GM18861 (cell line): ENCODE measurements at regions not wholly inside any gene's neighbourhood (a gene's known extent, or its start where the extent isn't known, plus 50 kb on each side); places are given as distances from the start of the nearest gene placed in this dataset.

Source experiments
- ATAC-seq: cut with Tn5 transposase; IDR thresholded peaks from one replicate; pipeline ENCODE4 v1.9.1; 2021; ENCODE audit not compliant: unreplicated experiment

DNA sequence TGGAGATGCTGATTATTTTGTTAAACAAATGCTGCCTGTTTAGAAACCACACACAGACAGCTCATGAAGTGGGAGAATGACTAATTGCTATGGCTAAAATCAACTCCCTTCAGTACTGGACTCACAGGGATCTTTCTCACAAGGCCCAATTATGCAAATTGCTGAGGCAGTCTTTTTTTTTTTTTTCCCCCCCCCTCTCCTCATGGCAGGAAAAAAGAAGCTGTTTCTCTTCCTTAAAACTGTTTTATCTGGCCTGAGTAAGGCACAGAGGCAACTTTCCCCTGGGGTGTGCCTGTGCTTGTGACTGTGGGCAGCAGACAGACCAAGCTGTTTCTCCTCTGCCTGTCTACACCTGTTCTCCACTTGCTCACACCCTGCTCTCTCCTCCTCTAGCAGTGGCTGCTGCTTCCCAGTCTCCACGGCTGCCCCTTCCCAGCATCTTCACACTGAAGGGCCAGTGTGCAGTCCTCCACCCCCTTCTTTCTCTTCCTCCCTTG, 65.4 kb upstream of the STEAP1B start:
- ATAC-seq, result peak; percentile 32

DNA sequence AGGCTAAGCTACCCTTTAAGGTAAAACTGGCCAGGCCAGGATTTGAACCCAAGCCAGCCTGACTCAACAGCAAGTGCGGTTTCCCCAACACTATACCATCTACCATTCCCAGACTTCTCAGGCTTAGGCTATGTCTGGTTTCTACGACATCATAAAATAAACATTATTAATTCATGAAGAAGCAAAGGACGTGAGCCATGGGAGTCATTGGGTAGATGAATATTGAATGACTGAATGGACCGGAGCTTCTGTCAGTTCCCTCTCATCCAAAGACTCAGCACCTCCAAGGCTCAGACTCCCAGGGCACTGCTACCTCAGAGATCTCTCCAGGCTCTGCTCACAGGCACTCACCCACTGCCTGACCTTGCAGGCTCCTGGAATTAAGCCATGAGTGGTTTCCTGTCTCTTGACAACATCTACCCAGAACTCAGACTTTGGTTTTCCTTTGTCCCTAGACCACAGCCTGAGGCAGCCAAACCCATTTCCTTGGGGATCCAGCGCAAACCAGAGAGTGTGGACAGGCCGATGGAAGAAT, 64.6 kb upstream of the STEAP1B start:
- no peak for ATAC-seq

DNA sequence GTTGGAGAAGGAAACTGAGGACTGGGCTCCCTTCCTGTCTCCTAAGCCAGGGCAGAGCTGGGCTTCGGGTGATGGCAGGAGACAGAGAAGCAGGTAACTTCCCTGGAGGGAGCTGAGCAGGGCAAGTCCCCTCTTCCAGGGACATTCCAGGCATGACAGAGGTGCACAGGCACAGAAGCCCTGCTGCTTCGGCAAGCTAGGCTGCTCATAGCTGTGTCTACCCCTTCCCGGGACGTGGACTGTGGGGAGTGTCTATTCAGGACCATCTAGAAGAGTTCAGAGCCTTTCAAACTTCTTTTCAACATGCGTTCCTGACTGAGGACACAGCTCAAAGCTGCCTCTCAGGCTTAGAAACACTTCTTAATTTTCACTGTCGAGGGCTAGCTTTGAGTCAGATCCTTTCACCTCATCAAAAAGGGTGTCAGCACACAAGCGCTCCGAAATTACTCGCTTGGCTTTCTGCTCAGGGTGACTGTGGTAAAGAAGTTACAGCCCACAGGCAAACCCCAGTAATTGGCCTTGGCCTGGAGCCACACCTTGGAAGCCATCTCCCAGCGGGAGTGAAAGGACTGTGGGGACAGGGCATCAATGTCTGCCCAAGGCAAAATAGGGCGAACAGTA, 63.7 kb upstream of the STEAP1B start:
- ATAC-seq, result no peak

DNA sequence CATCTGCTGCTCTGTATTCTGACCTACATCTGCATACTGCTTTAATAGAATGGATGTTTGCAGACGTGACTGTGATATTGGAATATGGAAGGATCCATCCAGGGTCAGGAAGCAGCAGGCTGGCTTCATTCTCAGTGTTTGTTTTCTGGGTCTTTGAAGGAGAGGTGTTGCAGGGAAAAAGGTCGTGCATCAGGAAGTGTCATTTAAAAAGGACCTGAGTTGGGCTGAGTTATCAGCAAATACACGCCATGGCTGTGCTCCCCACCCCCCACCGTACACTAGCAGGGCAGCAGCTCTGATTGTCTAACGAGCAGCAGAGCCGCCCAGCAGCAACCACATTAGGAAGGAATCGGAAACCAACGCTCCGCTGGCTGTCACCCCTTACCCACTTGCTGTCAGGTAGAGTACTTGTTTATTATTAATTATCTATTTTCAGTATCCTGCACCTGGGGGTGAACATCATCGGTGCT, 63.1 kb upstream of the STEAP1B start:
- ATAC-seq, result no peak

DNA sequence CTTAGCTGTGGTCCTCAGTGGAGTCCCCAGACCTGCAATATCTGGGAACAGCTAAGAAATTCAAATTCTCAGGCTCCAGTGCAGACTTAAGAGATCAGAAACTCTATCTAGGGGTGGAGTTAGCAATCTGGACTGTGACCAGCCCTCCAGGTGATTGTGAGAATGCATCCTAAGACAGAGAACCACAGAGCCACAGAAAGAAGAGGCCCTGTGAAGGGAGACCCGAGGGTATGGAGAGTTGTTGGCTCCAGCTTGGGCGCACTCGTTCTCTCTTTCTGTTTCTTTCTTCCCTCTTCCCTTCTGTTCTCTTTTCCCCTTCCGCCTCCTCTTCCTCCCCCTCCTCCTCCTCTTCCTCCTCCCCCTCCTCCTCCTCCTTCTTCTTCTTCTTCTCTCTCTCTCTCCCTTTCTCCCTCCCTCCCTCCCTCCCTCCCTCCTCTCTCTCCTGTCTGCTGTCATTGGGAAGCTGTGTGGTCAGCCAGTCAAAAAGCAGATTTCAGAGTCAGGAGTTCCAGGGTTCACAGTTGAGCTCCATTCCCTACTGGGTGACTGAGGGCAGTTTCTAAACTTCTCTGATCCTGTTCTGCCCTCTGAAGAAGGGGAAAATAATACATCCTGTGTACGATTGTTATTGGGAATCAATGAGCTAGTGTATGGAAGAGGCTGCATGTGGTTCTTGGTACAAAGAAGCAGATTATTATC, 62.1 kb upstream of the STEAP1B start:
- ATAC-seq, result no peak

DNA sequence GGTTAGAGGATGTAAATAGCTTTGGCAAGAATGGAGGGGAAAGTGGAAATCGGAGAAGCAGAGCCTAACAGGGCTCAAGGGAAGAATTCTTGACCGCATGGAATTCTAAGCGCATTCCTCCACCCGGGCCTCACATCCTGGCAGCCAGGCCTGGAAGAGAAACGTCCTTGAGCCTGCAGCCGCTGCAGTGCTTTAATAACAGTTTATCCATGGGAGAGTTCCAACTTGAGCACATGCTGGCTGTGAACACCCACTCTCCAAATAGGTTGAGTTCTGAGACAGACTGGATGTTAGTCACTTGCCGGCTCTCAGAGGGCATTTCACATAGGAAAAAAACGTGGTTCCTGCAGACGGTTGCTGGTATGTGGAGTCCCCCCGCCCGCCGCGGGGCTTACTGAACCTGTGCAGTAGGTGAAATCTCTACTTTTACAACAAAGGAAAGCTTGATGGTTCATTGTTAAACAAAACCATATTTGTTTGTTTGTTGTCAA, 61.4 kb upstream of the STEAP1B start:
- no peak for ATAC-seq

DNA sequence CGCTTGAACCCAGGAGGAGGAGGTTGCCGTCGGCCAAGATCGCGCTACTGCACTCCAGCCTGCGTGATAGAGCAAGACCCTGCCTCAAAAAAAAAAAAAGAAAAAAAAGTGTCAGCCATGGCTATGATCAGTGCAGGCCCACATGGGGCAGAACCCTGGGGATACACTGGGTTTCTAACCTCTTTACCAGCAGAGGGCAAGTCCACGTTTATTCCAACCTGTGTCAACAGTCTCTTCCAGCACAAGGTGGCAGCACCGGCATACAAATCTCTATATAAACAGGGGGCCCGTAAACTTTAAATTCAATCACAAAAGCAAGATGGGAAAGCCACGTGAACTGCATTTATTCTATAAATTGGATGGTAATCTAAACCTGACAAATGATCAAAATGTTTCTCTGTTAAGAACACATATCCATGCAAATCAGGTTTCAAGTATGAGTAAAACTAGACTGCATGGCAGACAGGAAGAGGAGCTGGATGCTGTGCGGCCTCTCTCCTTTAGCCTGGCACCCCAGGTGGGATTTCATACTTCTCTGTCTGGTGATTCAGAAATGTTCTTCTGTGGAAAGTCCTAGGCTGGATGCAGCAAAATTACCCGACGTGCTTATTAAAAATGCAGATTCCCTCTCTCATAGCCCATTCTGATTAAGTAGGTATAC, 60.0 kb upstream of the STEAP1B start:
- no peak for ATAC-seq

DNA sequence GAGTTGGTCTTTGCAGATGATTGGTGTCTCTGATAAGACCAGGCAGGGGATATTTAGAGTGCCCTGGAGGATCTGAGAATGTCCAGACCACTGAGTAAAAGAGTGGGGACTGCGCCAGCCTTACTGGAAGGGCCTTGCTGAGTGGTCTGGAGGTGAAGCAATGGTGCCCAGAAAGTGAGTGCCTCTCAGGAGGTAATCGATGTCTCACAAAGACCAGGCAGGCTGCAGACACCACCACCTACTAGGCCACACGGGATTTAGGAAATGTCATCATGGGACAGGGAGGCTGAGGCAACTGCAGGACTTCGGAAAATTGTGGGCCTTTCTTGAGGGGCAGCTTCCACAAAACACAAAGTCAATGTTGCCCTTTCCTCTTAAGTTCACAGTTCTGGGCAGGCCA, 57.2 kb upstream of the STEAP1B start:
- no peak for ATAC-seq

DNA sequence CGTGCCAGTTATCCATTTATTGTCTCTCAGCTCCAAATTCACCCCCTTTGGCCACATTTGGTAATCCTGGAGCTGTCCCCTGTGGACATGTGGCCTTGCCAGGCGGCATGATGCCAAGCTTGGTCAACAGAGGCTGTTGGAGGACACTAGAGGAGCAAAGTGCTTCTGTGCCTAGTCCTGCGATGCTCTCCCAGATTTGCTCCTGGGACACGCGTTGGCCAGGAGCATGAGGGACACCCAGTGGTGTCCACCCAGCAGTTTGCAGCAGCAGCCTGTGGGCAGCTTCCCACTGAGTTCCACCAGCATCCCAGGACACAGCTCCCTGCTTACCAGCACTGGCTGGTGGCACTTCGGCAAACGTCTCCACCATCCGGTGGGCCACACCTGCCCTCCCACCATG, 55.5 kb upstream of the STEAP1B start:
- no peak for ATAC-seq

DNA sequence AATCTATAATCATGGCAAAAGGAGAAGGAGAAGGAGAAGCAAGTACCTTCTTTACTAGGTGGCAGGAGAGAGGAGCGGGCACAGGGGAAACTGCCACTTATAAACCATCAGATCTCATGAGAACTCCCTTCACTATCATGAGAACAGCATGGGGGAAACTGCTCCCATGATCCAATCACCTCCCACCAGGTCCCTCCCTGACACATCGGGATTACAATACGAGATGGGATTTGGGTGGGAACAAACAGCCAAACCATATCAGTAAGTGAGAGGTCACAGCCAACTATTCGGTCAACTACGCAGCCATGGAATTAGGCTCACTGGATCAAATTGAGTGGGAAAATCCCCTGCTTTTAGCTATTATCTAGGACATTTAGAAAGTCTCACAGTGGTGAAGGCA, 54.2 kb upstream of the STEAP1B start:
- ATAC-seq, result no peak

DNA sequence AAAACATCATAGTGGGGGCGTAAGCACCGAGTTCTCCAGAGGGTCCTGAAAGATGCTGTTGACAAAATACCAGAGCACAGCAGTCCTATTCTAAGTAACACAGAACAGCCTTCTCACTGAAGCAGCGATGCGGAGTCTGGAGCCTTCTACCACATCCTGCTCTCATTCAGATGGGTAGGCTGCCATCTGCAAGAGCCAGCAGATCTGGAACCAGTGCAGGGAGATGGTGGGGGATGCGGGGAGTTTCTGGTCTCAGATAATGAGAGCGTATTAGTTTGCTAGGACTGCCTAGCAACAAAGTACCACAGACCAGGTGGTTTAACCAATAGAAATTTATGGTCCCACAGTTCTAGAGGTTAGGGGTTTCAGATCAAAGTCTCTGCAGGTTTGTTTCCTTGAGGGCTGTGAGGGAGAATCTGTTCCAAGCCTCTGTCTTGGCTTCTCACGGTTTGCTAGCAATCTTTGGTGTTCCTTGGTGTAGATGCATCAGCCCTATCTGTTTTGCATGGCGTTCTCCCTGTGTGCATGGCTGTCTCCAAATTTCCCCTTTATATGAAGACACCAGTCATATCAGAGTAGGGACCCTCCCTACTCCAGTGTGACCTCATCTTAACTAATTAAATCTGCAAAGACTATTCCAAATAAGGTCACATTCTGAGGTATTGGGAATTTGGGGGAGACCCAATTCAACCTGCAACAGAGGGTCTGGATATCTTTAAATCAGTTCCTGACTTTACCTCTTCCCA, 52.0 kb upstream of the STEAP1B start:
- peak; percentile 72 for ATAC-seq

DNA sequence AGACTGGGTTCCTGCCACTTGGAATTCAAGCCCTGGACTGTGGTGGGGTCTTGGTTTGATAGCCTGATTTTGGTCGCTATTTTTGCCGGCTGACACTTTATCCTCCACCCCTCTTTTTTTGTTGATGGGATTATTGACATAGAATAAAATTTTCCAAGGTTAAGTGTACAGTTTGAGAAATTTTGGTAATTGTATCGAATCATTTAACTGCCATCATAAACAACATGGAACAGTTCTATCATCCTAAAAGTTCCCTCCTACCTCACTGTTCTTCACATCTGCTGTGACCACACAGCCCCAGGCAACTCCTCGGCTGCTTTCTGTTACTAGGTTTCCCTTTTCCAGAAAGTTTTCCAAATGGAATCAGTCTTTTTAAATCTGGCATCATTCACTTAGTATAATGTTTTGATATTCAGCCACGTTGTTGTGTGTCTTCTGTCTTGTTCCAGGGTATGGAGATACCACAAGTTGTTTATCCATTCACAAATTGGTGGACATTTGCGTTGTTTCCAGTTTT, 50.6 kb upstream of the STEAP1B start:
- no peak for ATAC-seq

DNA sequence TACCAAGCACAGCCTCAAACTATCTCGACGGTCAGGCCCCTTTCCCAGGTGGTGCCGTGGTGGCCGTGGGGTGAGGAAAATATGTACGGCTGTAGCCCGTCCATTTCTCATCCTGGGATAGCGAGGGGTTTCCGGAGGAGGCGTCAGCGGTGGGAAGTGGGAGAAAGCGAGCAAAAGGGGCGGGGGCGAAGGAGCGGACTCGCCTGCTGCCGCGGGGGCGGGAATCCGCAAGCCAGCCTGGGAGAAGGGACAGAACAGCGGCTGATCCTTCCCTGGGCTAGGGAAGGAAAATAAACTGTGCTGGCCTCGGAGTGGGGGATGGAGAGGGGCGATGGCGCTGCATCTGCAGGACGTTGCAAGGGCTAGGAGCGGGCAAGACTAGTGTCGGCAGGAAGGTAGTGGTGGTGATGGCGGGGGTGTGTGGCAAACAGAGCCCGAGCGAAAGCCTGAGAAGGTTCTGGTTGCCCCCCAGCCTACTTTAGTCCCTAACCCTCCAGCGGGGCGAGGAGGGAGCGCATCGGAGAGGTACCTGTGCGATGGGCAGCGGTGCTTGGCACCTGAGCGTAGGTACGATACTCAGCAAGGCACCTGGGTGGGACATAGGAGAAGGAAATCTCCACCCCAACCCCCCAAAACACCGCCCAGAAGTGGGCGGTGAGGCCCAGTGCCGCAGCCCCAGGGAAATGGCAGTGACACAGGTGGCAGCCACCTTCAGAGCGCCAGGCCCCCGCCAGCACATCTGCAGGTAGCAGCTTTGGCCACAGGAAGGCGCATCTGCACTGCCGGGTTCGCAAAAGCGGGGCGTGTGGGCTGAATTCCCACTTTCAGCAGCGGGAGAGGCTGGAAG, 49.9 kb upstream of the STEAP1B start:
- ATAC-seq, result no peak
